M059J (cell line): ENCODE measurements at regions not wholly inside any gene's neighbourhood (a gene's known extent, or its start where the extent isn't known, plus 50 kb on each side); places are given as distances from the start of the nearest gene placed in this dataset.
"Not testable (repeated sequence)": the region's sequence is repeated elsewhere in the genome, so short reads cannot be mapped to it uniquely, and the experiment has no call there.

Experiments used
- DNase-seq: peaks from one replicate; pipeline ENCODE4 v3.0.0-alpha.2; 2012; ENCODE audit warnings: low read depth

- not testable (repeated sequence) for DNase-seq
These were observed 296.3 kb downstream of the HNRNPD start for GRCh38 chr4:82077471-82077995.

- no peak for DNase-seq
These were observed 297.0 kb downstream of the HNRNPD start for GRCh38 chr4:82076809-82077208.

- no peak for DNase-seq
These were observed 297.4 kb downstream of the HNRNPD start for GRCh38 chr4:82076359-82076758.

- no peak for DNase-seq
These were observed 301.8 kb downstream of the HNRNPD start for GRCh38 chr4:82071951-82072350.

- DNase-seq, result no peak
These were observed 303.7 kb downstream of the HNRNPD start for GRCh38 chr4:82069883-82070638.

- no peak for DNase-seq
These were observed 310.8 kb downstream of the HNRNPD start for GRCh38 chr4:82063017-82063416.

GRCh38 chr4:82057990-82058544, 315.7 kb downstream of the HNRNPD start:
- no peak for DNase-seq

DNA sequence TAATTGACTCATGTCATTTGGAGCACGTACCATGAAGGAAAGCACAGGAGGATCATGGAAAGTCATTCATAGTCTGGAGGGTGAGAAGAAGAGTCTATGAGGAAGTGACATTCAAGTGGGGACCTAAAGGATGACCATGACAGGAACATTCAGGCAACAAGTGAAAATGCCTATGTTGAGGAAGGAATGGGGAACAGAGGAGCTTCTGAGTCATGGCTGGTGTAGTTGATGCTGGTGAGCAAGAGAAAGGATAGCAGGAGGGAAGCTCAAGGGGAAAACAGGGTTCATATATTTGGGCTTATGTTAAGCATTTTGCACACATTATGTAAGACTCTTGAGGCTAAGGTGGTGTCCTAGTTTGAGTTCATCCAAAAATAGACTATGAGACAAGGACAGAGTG, 318.6 kb downstream of the HNRNPD start:
- no peak for DNase-seq

DNA sequence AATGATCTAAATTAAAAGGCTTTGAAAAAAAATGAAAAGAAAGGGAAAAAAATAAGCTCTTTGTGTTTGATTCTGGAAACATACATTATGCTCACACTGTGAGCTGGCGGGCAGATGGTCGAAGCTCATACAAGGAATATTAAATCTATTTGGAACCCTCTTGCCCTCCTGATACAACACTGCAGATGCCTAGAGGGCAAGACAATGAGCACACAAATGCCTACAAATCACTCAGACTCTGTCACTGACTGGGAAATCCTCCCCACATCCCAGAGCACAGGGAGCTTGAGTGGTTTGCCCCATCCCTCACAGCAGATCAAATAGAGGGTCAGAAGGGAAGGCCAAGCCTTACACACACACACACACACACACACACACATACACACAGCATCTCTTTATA, 320.4 kb downstream of the HNRNPD start:
- no peak for DNase-seq

DNA sequence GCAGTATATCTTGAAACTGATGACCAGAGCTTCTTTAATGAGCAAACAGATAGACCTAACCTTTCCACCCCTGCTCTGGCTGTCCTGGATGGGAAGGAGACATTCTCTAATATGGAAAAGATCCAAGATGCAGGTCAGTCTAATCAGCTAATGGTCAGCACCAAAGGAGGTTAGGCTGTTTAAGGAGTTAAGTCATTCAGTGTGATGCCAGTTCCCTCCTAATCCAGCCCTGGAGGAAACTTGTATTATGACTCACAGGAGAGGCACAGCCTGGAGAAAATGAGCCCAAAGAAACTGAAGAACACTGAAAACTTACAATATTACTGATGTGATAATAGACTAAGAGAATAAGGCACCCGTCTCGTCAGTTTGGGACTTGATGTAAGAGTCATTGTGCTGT, 323.0 kb downstream of the HNRNPD start:
- peak; percentile 4 for DNase-seq

DNA sequence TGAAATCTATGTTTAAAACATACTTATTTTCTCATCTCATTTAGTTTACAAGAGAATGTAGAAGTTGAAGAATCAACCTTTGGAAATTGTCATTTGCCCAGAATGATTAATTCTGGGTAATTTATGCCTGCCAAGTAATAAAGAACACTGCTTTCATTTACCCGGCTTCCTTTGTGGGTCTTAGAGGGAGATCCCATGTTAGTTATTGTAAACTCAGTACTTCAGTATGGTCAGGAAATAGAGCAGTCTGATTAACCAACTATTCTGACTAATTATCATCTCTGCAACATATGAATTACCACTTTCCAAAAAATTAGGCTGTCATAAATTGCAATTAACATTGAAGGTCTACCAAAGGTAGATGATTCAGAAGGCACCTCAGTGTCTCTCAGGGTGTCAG, 324.5 kb downstream of the HNRNPD start:
- DNase-seq, result no peak

GRCh38 chr4:82047731-82048130, 326.1 kb downstream of the HNRNPD start:
- DNase-seq, result no peak

DNA sequence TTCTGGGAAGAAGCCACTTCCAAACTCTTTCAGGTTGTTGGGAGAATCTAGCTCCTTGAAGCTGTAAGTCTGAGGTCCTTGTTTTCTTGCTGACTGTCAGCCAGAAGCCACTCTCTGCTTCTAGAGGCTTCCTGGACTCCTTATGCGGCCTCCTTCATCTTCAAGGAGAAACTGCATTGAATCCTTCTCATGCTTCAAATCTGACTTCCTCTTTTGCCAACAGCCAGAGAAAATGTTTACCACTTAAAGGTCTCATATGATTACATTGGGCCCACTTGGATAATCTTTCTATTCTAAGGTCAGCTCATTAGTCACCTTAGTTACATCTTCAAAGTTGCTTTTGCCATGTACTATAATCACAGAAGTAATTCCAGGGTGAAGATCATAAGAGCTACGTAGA, 327.0 kb downstream of the HNRNPD start:
- DNase-seq, result no peak

DNA sequence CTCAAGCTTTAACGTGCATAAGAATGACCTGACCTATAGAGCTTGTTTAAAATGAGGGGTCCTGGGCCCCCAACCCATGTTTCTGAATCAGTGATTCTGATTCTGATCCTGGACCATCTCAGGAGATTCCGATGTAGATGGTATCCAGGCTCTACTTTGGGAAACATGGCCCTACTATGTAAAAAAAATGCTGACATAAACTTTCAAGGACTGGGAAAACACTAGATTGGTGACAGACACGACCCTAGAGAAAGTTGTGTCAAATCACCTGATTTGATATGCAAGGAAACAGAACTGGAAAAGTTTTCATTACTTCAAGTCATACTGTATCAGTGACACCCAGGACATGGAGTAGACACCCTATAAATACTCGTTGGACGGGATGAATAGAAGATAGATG, 328.5 kb downstream of the HNRNPD start:
- DNase-seq, result no peak

GRCh38 chr4:82044141-82044993, 329.4 kb downstream of the HNRNPD start:
- peak; percentile 11 for DNase-seq

DNA sequence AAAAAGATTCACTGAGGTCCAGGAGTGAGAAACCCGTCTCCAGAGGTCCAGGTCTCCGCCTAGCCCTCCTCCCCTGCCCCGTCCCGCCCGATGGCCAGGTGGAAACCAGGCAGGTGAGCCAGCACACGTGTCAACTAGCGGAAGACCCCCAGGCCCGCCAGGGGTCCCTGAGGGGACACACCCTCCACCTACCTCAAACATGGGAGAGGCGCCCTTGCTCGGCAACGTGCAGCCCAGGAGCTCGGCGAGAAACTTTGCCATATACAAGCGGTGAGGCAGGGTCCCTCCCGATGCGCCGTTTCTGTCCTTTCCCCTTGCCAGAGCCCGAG, 330.0 kb downstream of the HNRNPD start:
- DNase-seq, result no peak

- no peak for DNase-seq
These were observed 330.5 kb downstream of the HNRNPD start for GRCh38 chr4:82043081-82043808.

DNA sequence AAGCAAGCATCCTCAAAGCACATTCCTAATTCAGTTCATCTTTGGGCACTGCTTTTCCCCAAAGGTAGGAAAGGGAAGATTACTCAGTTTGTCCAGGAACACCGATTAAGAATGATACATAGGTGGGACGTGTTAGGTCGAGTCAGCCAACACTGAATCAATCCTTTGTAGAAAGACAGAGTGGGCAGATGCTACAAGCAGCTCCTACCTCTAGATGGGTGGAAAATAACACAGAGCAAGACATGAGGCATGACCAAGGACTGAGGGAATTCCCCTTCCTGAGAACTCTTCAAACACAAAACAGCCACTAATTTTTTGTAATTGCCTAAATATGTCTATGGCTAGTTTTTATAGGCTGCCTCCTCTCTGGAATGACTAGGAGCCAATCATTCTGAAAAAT, 331.7 kb downstream of the HNRNPD start:
- no peak for DNase-seq

GRCh38 chr4:82038936-82039335, 334.9 kb downstream of the HNRNPD start:
- DNase-seq, result no peak

- DNase-seq, result no peak
These were observed 337.6 kb downstream of the HNRNPD start for GRCh38 chr4:82036181-82036580.

DNA sequence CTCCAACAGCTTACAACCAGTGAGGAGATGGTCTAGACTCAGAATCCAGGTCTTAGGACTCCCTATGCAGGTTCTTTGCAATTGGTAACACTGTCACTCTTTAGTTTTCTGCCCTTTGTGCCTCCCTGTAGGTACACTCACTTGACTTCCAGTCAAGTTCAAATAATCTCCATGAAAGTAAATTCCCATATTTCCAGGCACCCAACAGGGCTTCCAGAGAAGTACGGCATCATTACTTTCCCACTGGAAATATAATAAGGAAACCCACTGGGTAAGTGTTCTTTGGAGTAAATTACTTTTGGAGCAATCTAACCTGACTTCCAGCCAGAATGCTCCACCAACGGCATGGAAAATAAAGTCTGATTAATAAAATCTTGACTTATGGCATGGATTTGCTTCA, 338.9 kb downstream of the HNRNPD start:
- DNase-seq, result no peak

DNA sequence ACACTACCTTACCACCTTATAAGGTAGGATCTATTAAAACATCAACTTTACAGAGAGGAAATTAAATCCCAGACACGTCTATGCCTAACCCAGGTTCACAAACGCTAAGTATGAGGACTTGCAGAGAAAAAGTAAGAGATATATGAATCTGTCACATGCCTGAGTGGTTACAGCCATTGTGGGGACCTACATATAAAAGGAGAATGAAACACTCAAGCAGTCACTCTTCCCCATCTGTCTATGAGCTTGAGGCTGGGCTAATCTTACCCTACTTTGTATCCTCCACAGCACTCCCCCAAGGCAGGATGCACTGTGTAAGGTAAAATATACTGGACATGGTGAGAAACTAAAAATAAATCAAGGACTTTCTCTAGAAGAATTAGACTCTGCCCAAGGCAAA, 339.9 kb downstream of the HNRNPD start:
- DNase-seq, result no peak
